ENCODE measurements at regions not wholly inside any gene's neighbourhood (a gene's known extent, or its start where the extent isn't known, plus 50 kb on each side); places are given as distances from the start of the nearest gene placed in this dataset.

DNA sequence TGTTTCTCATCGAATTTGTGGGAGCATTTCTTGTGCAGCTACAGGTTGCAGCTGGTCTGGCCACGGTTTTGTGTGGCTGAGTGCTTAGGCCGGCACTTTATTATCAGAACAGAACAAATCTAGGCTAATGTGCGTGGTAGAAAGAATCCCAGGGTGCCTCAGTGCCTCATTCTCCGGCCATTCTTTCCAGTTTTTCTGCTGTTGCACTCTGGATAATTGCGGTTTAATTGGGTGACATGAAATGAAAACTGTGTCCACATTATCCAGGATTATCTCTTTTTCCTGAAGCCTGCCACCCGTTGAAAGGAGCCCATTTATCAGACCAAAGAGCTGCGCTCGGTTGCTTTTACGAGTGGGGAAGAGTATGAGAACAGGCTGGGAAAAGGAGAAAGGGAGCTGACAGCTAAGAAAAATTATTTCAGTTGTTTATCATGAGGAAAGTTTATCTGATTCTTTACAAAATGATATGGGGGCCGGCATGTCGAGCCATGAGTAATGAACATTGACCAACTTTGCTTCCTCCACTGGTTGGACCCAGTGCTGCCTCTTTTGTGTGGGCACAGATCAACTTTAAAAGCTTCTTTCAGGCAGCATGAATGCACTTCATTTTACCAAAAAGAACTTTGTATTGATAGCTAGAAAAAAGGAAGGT is 117.0 kb upstream of the SOX21 start:
- H3K36me3 ChIP-seq = no peaks in the 10 kb centered on the region
- DNase-seq (ENCODE audit: extremely low spot score in 2 of 2) = no peak
- no peak overlapping the region for H3K4me3 ChIP-seq
- H3K9me3 ChIP-seq = no peaks in the 10 kb centered on the region
- TF ChIP-seq POLR2A (IDR thresholded peaks at IDR 0.05) (no peak), POLR2AphosphoS5 (IDR thresholded peaks at IDR 0.05; ENCODE audit: insufficient read depth in 1 of 2, low read depth in 1 of 2) (no peak)
- TF ChIP-seq, protein P1, sequence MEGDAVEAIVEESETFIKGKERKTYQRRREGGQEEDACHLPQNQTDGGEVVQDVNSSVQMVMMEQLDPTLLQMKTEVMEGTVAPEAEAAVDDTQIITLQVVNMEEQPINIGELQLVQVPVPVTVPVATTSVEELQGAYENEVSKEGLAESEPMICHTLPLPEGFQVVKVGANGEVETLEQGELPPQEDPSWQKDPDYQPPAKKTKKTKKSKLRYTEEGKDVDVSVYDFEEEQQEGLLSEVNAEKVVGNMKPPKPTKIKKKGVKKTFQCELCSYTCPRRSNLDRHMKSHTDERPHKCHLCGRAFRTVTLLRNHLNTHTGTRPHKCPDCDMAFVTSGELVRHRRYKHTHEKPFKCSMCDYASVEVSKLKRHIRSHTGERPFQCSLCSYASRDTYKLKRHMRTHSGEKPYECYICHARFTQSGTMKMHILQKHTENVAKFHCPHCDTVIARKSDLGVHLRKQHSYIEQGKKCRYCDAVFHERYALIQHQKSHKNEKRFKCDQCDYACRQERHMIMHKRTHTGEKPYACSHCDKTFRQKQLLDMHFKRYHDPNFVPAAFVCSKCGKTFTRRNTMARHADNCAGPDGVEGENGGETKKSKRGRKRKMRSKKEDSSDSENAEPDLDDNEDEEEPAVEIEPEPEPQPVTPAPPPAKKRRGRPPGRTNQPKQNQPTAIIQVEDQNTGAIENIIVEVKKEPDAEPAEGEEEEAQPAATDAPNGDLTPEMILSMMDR (IDR thresholded peaks at IDR 0.05) = no peak
- no peak overlapping the region for H3K27ac ChIP-seq
- no peaks in the 10 kb centered on the region for H3K27me3 ChIP-seq
- intact Hi-C loops (cut with DNase I) = no loop called here
- no peaks in the 10 kb centered on the region for H3K4me1 ChIP-seq

- Histone ChIP-seq H3K27me3 (no peaks in the 10 kb centered on the region), H3K36me3 (no peaks in the 10 kb centered on the region), H3K4me1 (no peaks in the 10 kb centered on the region), H3K27ac (no peak overlapping the region), H3K9me3 (no peaks in the 10 kb centered on the region), H3K4me3 (no peak overlapping the region)
- intact Hi-C loops (cut with DNase I) = no loop called here
- TF ChIP-seq POLR2AphosphoS5 (IDR thresholded peaks at IDR 0.05; ENCODE audit: insufficient read depth in 1 of 2, low read depth in 1 of 2) = no peak
- TF ChIP-seq, protein P1 (IDR thresholded peaks at IDR 0.05) = no peak
- TF ChIP-seq POLR2A (IDR thresholded peaks at IDR 0.05) = no peak
- no peak for DNase-seq (ENCODE audit: extremely low spot score in 2 of 2)
These were observed 115.2 kb upstream of the SOX21 start for GRCh38 chr13:94827566-94827965.

DNA sequence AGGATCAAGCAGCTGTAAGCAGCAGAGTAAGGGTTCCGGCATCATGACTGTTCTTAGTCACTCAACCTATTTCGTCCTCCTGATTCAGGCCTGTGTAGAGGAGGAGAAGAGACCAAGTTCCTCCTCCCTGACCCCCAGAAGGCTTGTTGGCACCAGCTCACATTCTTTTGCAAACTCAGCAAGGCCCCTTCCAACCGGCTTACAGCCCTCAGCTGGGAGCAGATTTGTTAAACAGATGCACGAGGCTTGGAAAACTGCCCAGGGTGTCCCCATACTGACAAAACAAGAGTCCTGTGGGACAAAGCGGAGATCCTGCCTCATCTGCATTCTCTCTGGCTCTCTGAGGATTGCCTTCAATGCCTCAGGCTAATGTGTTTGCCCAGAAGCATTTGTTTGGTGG is 113.2 kb upstream of the SOX21 start:
- H3K4me3 ChIP-seq = no peak overlapping the region
- H3K4me1 ChIP-seq = no peaks in the 10 kb centered on the region
- no peak for DNase-seq (ENCODE audit: extremely low spot score in 2 of 2)
- no peaks in the 10 kb centered on the region for H3K27me3 ChIP-seq
- H3K36me3 ChIP-seq = no peaks in the 10 kb centered on the region
- H3K9me3 ChIP-seq = no peaks in the 10 kb centered on the region
- intact Hi-C loops (cut with DNase I) = no loop called here
- H3K27ac ChIP-seq = no peak overlapping the region
- no peak for TF ChIP-seq POLR2AphosphoS5 (IDR thresholded peaks at IDR 0.05; ENCODE audit: insufficient read depth in 1 of 2, low read depth in 1 of 2)
- TF ChIP-seq, protein P1 (IDR thresholded peaks at IDR 0.05) = no peak
- no peak for TF ChIP-seq POLR2A (IDR thresholded peaks at IDR 0.05)

DNA sequence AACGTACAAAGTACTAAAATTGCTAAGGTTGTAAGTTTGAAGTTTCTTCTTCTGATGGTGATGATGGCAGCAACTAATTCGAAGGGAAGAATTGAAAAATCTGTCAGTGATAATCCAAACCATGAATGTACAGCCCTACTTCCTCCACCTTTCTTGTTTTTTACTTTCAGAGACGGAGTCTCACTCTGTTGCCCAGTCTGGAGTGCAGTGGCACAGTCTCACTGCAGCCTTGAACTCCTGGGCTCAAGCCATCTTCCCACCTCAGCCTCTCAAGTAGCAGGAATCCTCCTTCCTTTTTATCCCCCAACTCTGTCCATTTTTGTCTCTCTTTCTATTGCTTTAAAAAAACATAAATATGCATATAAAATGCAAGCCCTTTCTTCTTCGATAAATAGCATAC is 112.3 kb upstream of the SOX21 start:
- H3K4me1 ChIP-seq = no peaks in the 10 kb centered on the region
- no peak overlapping the region for H3K4me3 ChIP-seq
- DNase-seq (ENCODE audit: extremely low spot score in 2 of 2) = no peak
- no peak overlapping the region for H3K27ac ChIP-seq
- H3K27me3 ChIP-seq = no peaks in the 10 kb centered on the region
- no peaks in the 10 kb centered on the region for H3K9me3 ChIP-seq
- no peaks in the 10 kb centered on the region for H3K36me3 ChIP-seq
- intact Hi-C loops (cut with DNase I) = no loop called here
- no peak for TF ChIP-seq POLR2A (IDR thresholded peaks at IDR 0.05)
- TF ChIP-seq, protein P1 (IDR thresholded peaks at IDR 0.05) = no peak
- TF ChIP-seq POLR2AphosphoS5 (IDR thresholded peaks at IDR 0.05; ENCODE audit: insufficient read depth in 1 of 2, low read depth in 1 of 2) = no peak

DNA sequence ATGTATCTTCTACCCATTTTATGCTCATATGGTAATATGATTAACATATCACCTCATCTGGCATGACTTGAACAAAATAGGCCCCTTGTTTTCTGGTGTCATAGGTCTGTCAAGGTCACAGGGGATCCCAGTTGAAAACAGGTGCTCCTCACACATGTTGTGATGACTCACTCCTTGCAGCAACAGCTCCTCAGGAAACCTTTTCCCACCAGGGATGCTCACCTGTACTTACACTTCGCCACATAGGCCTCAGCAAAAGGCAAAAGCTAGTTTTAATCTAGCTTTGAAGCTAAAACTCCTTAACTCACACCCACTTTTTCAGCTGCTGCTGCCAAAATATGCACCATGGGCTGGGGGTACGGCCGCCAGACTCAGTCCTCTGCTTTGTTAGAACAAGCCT is 110.0 kb upstream of the SOX21 start:
- DNase-seq (ENCODE audit: extremely low spot score in 2 of 2) = no peak
- Histone ChIP-seq H3K4me3 (no peak overlapping the region), H3K27me3 (no peaks in the 10 kb centered on the region), H3K9me3 (no peaks in the 10 kb centered on the region), H3K27ac (no peak overlapping the region), H3K36me3 (no peaks in the 10 kb centered on the region), H3K4me1 (no peaks in the 10 kb centered on the region)
- intact Hi-C loops (cut with DNase I) = no loop called here
- TF ChIP-seq POLR2AphosphoS5 (IDR thresholded peaks at IDR 0.05; ENCODE audit: insufficient read depth in 1 of 2, low read depth in 1 of 2) (no peak), POLR2A (IDR thresholded peaks at IDR 0.05) (no peak)
- TF ChIP-seq, protein P1 (IDR thresholded peaks at IDR 0.05) = no peak
